ENCODE measurements at regions not wholly inside any gene's neighbourhood (a gene's known extent, or its start where the extent isn't known, plus 50 kb on each side); places are given as distances from the start of the nearest gene placed in this dataset.

GRCh38 chr20:43316271-43316670 lies 126.6 kb upstream of the PTPRT start:
- no peak for DNase-seq (ENCODE audit: insufficient read length, low spot score)
- TF ChIP-seq POLR2A (IDR thresholded peaks at IDR 0.05; ENCODE audit: low read depth, low read length), result no peak
- no peak for FAIRE-seq

DNA sequence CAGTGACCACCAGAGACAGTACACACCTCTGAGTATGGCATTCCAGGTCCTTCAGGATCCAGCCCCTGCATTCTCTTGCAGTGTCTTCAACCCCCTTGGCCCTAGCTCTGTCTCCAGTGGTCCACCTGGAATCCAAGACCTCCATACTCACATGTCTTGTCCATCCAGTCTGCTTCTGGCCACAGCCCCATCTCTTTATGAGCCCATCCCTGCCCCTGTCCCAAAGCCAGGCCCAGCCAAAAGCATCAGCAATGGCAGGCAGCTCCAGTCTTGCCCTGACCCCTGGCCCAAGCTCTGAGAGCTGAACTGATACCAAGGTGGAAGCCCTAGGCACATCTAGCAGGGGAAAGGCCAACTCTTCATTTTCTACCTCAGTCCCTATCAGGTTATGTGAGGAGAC lies 119.6 kb upstream of the PTPRT start:
- TF ChIP-seq POLR2A (IDR thresholded peaks at IDR 0.05; ENCODE audit: low read depth, low read length), result no peak
- DNase-seq (ENCODE audit: insufficient read length, low spot score) (no peak), FAIRE-seq (no peak)

GRCh38 chr20:43306837-43307236 lies 117.1 kb upstream of the PTPRT start:
- DNase-seq (ENCODE audit: insufficient read length, low spot score) (no peak), FAIRE-seq (no peak)
- no peak for TF ChIP-seq POLR2A (IDR thresholded peaks at IDR 0.05; ENCODE audit: low read depth, low read length)

DNA sequence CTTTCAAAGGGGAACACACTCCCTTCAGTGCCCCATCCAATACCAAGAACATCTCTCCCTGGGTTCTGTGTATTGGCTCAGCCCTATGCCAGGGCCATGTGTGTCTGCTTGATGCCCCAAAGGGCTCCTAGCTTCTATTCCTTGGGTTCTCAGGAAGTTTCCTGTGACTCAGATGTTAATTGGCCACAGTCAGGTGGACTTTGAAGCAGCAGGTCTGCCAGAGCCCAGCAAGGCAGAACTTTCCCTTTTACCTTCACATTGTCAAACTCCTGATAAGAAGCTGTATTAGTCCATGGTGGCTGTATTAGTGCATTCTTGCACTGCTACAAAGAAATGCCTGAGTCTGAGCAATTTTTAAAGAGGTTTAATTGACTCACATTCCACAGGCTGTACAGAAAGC lies 116.0 kb upstream of the PTPRT start:
- no peak for TF ChIP-seq POLR2A (IDR thresholded peaks at IDR 0.05; ENCODE audit: low read depth, low read length)
- DNase-seq (ENCODE audit: insufficient read length, low spot score), result no peak
- FAIRE-seq, result no peak

DNA sequence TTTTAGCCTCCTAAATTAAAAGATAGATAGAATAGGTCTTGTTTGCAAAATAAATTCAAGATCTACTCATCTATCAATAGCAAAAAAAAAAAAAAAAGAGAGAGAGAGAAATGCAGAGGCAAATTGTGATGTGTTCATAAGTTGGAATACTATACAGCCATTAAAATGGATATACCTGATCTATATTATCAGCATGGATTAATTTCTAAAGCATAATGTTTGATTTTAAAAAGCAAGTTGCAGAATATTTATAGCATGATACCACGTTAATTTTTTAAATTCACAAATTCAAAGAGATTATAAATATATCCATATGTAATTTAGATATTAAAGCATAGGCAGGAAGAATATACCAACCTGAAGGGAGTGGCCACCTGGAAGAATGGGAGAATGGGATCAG lies 114.9 kb upstream of the PTPRT start:
- no peak for TF ChIP-seq POLR2A (IDR thresholded peaks at IDR 0.05; ENCODE audit: low read depth, low read length)
- no peak for FAIRE-seq
- no peak for DNase-seq (ENCODE audit: insufficient read length, low spot score)

- TF ChIP-seq POLR2A (IDR thresholded peaks at IDR 0.05; ENCODE audit: low read depth, low read length), result no peak
- DNase-seq (ENCODE audit: insufficient read length, low spot score), result no peak
- FAIRE-seq, result no peak
Measured at GRCh38 chr20:43302936-43303335, 113.2 kb upstream of the PTPRT start.

DNA sequence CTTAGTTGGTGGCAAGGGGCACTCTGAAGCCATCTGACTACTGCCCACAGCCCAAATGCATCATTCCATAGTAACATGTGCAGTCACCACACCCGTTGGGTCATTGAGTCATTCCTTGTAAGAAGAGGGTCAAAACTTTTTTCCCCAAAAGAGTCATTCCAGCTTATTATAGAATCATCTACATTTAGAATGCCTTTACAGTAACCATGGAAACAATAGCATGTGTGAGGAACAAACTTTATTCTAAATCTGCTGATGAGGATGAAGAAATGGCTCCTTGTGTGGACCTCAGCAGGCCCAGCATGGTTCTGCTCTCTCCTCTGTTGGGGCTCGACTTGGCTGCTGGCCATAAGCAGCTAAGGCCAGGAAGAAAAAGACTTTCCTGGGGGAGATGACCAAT lies 111.2 kb upstream of the PTPRT start:
- no peak for DNase-seq (ENCODE audit: insufficient read length, low spot score)
- TF ChIP-seq POLR2A (IDR thresholded peaks at IDR 0.05; ENCODE audit: low read depth, low read length), result no peak
- FAIRE-seq, result no peak

DNA sequence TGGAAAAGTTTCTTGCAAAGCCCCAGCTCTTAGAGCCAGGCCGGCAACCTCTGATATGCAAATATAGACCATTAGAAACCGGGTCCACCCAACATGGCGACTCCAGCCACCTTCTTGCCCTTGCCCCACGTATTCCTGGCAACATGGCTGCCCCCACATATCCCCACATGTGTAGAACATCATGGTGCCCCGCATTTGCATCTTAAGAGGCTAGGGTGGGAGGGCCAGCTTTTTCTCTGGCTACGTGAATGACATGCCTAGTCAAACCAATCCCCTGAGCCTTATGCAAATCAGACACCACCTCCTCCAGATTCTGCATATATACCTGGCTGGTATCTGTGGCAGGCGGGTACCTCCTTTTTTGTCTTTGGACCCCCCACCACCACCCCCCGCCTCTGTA lies 106.1 kb upstream of the PTPRT start:
- FAIRE-seq (no peak), DNase-seq (ENCODE audit: insufficient read length, low spot score) (no peak)
- no peak for TF ChIP-seq POLR2A (IDR thresholded peaks at IDR 0.05; ENCODE audit: low read depth, low read length)

DNA sequence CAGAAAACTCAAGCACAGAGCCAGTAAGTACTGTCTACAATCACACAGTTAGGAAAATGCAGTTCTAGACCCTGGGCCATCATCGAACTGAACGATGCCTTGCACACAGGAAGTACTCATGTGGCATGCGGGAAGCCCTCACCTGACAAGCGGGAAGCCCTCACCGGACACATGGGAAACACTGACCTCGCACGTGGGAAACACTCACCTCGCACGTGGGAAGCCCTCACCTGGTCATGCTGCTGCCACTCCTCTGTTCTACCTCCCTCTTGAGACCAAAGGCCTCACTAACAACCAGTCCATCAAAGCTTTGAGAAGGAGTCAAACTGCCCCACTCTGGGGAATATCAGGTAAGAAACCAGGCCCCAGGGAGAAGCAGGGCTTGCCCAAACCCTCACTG lies 105.6 kb upstream of the PTPRT start:
- FAIRE-seq, result no peak

GRCh38 chr20:43294031-43294430 lies 104.3 kb upstream of the PTPRT start:
- no peak for TF ChIP-seq POLR2A (IDR thresholded peaks at IDR 0.05; ENCODE audit: low read depth, low read length)
- DNase-seq (ENCODE audit: insufficient read length, low spot score), result no peak
- FAIRE-seq, result no peak

More for the DNA sequence above, 105.6 kb upstream of the PTPRT start:
- TF ChIP-seq POLR2A (IDR thresholded peaks at IDR 0.05; ENCODE audit: low read depth, low read length), result no peak
- no peak for DNase-seq (ENCODE audit: insufficient read length, low spot score)

- TF ChIP-seq POLR2A (IDR thresholded peaks at IDR 0.05; ENCODE audit: low read depth, low read length), result no peak
- no peak for DNase-seq (ENCODE audit: insufficient read length, low spot score)
- no peak for FAIRE-seq
Measured at GRCh38 chr20:43293068-43293786, 103.5 kb upstream of the PTPRT start.

- no peak for FAIRE-seq
- DNase-seq (ENCODE audit: insufficient read length, low spot score), result no peak
- no peak for TF ChIP-seq POLR2A (IDR thresholded peaks at IDR 0.05; ENCODE audit: low read depth, low read length)
Measured at GRCh38 chr20:43292222-43292621, 102.5 kb upstream of the PTPRT start.

DNA sequence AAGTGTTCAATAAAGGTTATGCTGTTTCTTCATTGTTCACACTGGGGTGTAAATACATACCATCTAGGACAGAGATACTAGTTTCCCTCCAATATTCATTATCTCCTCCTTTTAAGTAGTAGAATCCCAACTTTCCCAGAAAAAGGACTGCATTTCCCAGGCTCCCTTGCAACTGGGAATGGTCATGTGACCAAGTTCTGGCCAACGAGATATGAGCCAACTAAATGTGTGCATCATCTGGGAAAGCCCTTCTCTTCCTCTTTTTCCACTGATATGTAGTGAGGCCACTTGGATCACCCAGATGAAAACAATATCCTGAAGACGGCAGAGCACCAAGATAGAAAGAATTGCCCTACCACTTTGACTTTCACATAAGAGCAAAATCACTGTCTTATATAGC lies 97.9 kb upstream of the PTPRT start:
- FAIRE-seq (no peak), DNase-seq (ENCODE audit: insufficient read length, low spot score) (no peak)
- TF ChIP-seq POLR2A (IDR thresholded peaks at IDR 0.05; ENCODE audit: low read depth, low read length), result no peak

DNA sequence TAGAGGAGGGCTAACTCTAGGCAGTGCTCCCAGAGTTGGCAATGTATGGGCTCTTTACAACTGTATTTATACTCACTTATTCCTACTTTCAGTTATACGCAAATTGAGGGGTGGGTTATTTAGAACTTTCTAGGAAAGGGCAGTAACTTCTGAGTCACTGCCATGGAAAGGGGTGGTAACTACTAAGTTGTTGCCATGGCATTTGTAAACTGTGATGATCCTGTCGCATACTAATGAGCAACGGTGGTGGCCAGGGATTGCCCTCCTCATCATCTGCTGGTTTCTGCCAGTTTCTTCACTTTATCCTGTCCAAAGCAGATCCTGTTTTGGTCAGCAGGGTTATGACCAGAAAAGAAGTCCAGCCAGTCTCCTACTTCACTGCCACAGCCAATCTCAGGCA lies 95.5 kb upstream of the PTPRT start:
- no peak for FAIRE-seq

GRCh38 chr20:43284486-43284885 lies 94.8 kb upstream of the PTPRT start:
- DNase-seq (ENCODE audit: insufficient read length, low spot score) (no peak), FAIRE-seq (no peak)
- no peak for TF ChIP-seq POLR2A (IDR thresholded peaks at IDR 0.05; ENCODE audit: low read depth, low read length)

More for the DNA sequence above, 95.5 kb upstream of the PTPRT start:
- TF ChIP-seq POLR2A (IDR thresholded peaks at IDR 0.05; ENCODE audit: low read depth, low read length), result no peak
- no peak for DNase-seq (ENCODE audit: insufficient read length, low spot score)

DNA sequence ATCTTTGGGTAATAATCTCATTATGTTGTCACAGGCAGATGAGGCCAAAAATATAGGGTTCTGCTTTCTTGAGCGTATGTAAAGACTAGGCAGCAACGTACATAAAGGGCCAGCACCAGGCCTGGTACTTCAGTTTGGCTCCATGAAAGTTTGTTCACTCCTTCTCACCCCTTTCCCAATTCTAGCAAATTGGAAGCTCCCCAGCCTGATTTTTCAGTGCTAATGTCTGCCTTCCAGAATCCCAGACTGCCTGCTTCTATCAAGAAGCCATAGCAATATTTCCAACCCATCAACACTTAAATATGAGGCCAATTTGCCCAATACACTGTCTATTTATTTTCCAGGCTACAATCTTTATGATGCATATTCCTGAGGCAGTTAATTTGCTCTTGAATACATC lies 93.4 kb upstream of the PTPRT start:
- no peak for TF ChIP-seq POLR2A (IDR thresholded peaks at IDR 0.05; ENCODE audit: low read depth, low read length)
- FAIRE-seq, result no peak
- no peak for DNase-seq (ENCODE audit: insufficient read length, low spot score)
